ENCODE measurements at regions not wholly inside any gene's neighbourhood (a gene's known extent, or its start where the extent isn't known, plus 50 kb on each side); places are given as distances from the start of the nearest gene placed in this dataset.

- DNase-seq (ENCODE audit: low spot score) = no peak
These were observed 274.5 kb downstream of the PRR16 start for GRCh38 chr5:120738568-120738967.

- DNase-seq (ENCODE audit: low spot score) = no peak
These were observed 276.9 kb downstream of the PRR16 start for GRCh38 chr5:120740989-120741388.

GRCh38 chr5:120748474-120748873, 284.4 kb downstream of the PRR16 start:
- DNase-seq (ENCODE audit: low spot score) = no peak

GRCh38 chr5:120749737-120750136, 285.6 kb downstream of the PRR16 start:
- no peak for DNase-seq (ENCODE audit: low spot score)

GRCh38 chr5:120759587-120759986, 295.5 kb downstream of the PRR16 start:
- no peak for DNase-seq (ENCODE audit: low spot score)

- no peak for DNase-seq (ENCODE audit: low spot score)
These were observed 297.9 kb downstream of the PRR16 start for GRCh38 chr5:120761986-120762385.

- DNase-seq (ENCODE audit: low spot score) = no peak
These were observed 301.1 kb downstream of the PRR16 start for GRCh38 chr5:120765189-120765588.

GRCh38 chr5:120767178-120767820, 303.2 kb downstream of the PRR16 start:
- DNase-seq (ENCODE audit: low spot score) = no peak

- no peak for DNase-seq (ENCODE audit: low spot score)
These were observed 305.3 kb downstream of the PRR16 start for GRCh38 chr5:120769312-120769872.

- DNase-seq (ENCODE audit: low spot score) = no peak
These were observed 307.1 kb downstream of the PRR16 start for GRCh38 chr5:120771202-120771601.

- no peak for DNase-seq (ENCODE audit: low spot score)
These were observed 314.7 kb downstream of the PRR16 start for GRCh38 chr5:120778491-120779484.

- no peak for DNase-seq (ENCODE audit: low spot score)
These were observed 315.6 kb downstream of the PRR16 start for GRCh38 chr5:120779674-120780073.

- no peak for DNase-seq (ENCODE audit: low spot score)
These were observed 324.4 kb downstream of the PRR16 start for GRCh38 chr5:120788481-120788880.

GRCh38 chr5:120789918-120790317, 325.8 kb downstream of the PRR16 start:
- no peak for DNase-seq (ENCODE audit: low spot score)

- no peak for DNase-seq (ENCODE audit: low spot score)
These were observed 326.2 kb downstream of the PRR16 start for GRCh38 chr5:120790339-120790738.

GRCh38 chr5:120792477-120792876, 328.4 kb downstream of the PRR16 start:
- DNase-seq (ENCODE audit: low spot score) = no peak

- no peak for DNase-seq (ENCODE audit: low spot score)
These were observed 330.0 kb downstream of the PRR16 start for GRCh38 chr5:120794121-120794520.

GRCh38 chr5:120803282-120803681, 339.2 kb downstream of the PRR16 start:
- no peak for DNase-seq (ENCODE audit: low spot score)

GRCh38 chr5:120805131-120805530, 341.0 kb downstream of the PRR16 start:
- DNase-seq (ENCODE audit: low spot score) = no peak

- DNase-seq (ENCODE audit: low spot score) = no peak
These were observed 342.1 kb downstream of the PRR16 start for GRCh38 chr5:120806202-120806601.

- DNase-seq (ENCODE audit: low spot score) = no peak
These were observed 344.0 kb downstream of the PRR16 start for GRCh38 chr5:120808135-120808534.

GRCh38 chr5:120808606-120809005, 344.5 kb downstream of the PRR16 start:
- DNase-seq (ENCODE audit: low spot score) = no peak

- DNase-seq (ENCODE audit: low spot score) = no peak
These were observed 349.5 kb downstream of the PRR16 start for GRCh38 chr5:120813551-120813950.
